ENCODE measurements at regions not wholly inside any gene's neighbourhood (a gene's known extent, or its start where the extent isn't known, plus 50 kb on each side); places are given as distances from the start of the nearest gene placed in this dataset.

DNA sequence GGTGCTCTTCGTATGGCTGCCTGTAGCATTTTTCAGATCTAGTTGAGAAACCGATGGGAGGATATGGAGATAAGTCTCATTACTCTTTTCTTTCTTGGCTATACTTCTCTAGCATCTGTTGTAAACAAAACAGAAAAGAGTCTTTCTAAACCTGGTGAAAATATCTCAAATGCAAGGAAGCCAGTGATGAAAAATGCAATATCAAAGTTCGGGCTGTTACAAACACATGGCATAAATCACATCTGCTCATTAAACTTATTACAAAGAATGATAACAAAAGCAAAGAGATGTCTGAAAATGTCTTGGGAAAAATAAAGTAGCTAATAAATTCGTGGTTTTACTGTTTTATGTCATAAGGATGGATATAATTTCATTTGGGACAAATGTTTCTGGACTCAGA lies 71.8 kb upstream of the IGFBP3 start:
- TF ChIP-seq, protein P1, sequence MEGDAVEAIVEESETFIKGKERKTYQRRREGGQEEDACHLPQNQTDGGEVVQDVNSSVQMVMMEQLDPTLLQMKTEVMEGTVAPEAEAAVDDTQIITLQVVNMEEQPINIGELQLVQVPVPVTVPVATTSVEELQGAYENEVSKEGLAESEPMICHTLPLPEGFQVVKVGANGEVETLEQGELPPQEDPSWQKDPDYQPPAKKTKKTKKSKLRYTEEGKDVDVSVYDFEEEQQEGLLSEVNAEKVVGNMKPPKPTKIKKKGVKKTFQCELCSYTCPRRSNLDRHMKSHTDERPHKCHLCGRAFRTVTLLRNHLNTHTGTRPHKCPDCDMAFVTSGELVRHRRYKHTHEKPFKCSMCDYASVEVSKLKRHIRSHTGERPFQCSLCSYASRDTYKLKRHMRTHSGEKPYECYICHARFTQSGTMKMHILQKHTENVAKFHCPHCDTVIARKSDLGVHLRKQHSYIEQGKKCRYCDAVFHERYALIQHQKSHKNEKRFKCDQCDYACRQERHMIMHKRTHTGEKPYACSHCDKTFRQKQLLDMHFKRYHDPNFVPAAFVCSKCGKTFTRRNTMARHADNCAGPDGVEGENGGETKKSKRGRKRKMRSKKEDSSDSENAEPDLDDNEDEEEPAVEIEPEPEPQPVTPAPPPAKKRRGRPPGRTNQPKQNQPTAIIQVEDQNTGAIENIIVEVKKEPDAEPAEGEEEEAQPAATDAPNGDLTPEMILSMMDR (IDR thresholded peaks at IDR 0.05 in 2 of 3, conservative IDR thresholded peaks at IDR 0.05 in 1 of 3; ENCODE audit: borderline replicate concordance in 1 of 3, insufficient read depth in 1 of 3, low read depth in 2 of 3, low read length in 2 of 3), result no peak
- TF ChIP-seq, protein P2, sequence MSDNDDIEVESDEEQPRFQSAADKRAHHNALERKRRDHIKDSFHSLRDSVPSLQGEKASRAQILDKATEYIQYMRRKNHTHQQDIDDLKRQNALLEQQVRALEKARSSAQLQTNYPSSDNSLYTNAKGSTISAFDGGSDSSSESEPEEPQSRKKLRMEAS (IDR thresholded peaks at IDR 0.05), result no peak
- TF ChIP-seq, protein P3, sequence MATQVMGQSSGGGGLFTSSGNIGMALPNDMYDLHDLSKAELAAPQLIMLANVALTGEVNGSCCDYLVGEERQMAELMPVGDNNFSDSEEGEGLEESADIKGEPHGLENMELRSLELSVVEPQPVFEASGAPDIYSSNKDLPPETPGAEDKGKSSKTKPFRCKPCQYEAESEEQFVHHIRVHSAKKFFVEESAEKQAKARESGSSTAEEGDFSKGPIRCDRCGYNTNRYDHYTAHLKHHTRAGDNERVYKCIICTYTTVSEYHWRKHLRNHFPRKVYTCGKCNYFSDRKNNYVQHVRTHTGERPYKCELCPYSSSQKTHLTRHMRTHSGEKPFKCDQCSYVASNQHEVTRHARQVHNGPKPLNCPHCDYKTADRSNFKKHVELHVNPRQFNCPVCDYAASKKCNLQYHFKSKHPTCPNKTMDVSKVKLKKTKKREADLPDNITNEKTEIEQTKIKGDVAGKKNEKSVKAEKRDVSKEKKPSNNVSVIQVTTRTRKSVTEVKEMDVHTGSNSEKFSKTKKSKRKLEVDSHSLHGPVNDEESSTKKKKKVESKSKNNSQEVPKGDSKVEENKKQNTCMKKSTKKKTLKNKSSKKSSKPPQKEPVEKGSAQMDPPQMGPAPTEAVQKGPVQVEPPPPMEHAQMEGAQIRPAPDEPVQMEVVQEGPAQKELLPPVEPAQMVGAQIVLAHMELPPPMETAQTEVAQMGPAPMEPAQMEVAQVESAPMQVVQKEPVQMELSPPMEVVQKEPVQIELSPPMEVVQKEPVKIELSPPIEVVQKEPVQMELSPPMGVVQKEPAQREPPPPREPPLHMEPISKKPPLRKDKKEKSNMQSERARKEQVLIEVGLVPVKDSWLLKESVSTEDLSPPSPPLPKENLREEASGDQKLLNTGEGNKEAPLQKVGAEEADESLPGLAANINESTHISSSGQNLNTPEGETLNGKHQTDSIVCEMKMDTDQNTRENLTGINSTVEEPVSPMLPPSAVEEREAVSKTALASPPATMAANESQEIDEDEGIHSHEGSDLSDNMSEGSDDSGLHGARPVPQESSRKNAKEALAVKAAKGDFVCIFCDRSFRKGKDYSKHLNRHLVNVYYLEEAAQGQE (IDR thresholded peaks at IDR 0.05; ENCODE audit: low read depth), result no peak
- TF ChIP-seq YY1 (IDR thresholded peaks at IDR 0.05; ENCODE audit: extremely low read depth, insufficient replicate concordance, low read depth, low read length), result no peak
- TF ChIP-seq POLR2A (IDR thresholded peaks at IDR 0.05; ENCODE audit: borderline replicate concordance, extremely low read depth, insufficient read depth, insufficient read length), result no peak
- no peak for TF ChIP-seq POLR2AphosphoS5 (IDR thresholded peaks at IDR 0.05; ENCODE audit: low read depth, low read length)
- no peak for TF ChIP-seq SRF (IDR thresholded peaks at IDR 0.05; ENCODE audit: low read depth)
- TF ChIP-seq EZH2 (IDR thresholded peaks at IDR 0.05), result no peak
- TF ChIP-seq ZFX (IDR thresholded peaks at IDR 0.05), result no peak
- no peak for TF ChIP-seq EZH2phosphoT487 (IDR thresholded peaks at IDR 0.05; ENCODE audit: borderline replicate concordance)
